ENCODE measurements at regions not wholly inside any gene's neighbourhood (a gene's known extent, or its start where the extent isn't known, plus 50 kb on each side); places are given as distances from the start of the nearest gene placed in this dataset.

DNA sequence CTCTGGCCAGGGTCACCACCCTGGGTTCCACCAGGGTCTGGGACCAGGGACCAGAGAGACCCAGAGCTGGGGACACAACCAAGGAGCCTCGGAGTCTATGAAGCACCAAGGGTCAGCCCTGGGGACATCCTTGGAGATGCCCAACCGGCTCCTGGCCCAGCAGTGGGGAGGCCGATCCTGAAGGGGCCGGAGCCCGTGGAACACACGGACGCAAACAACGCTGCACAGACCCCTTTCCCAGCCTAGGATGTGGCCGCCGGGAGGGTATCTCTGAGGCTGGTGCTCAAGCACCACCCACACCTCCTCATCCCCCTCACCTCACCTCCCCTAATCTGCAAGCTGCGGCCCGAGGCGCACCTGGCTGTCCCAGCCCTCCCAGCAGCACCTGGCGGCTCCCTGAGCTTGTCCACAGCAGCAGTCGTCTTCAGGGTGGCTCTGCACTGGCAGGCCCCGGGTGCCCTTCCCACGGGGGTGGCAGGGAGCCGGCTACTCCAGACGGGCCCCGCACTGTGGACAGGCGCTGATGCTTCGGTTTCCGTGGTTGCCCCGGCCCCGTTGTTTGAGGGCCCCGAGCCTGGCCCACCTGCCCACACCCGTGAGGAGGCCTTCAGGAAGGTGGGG, 146.8 kb upstream of the C14orf180 start:
- TF ChIP-seq, protein P1, sequence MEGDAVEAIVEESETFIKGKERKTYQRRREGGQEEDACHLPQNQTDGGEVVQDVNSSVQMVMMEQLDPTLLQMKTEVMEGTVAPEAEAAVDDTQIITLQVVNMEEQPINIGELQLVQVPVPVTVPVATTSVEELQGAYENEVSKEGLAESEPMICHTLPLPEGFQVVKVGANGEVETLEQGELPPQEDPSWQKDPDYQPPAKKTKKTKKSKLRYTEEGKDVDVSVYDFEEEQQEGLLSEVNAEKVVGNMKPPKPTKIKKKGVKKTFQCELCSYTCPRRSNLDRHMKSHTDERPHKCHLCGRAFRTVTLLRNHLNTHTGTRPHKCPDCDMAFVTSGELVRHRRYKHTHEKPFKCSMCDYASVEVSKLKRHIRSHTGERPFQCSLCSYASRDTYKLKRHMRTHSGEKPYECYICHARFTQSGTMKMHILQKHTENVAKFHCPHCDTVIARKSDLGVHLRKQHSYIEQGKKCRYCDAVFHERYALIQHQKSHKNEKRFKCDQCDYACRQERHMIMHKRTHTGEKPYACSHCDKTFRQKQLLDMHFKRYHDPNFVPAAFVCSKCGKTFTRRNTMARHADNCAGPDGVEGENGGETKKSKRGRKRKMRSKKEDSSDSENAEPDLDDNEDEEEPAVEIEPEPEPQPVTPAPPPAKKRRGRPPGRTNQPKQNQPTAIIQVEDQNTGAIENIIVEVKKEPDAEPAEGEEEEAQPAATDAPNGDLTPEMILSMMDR (conservative IDR thresholded peaks at IDR 0.05; ENCODE audit: control insufficient read depth, insufficient read depth, low read depth, low read length), result no peak
- H3K4me3 ChIP-seq (ENCODE audit: control insufficient read depth, low read depth, low read length), result no peak overlapping the region
- no peak for DNase-seq (ENCODE audit: low read depth)

DNA sequence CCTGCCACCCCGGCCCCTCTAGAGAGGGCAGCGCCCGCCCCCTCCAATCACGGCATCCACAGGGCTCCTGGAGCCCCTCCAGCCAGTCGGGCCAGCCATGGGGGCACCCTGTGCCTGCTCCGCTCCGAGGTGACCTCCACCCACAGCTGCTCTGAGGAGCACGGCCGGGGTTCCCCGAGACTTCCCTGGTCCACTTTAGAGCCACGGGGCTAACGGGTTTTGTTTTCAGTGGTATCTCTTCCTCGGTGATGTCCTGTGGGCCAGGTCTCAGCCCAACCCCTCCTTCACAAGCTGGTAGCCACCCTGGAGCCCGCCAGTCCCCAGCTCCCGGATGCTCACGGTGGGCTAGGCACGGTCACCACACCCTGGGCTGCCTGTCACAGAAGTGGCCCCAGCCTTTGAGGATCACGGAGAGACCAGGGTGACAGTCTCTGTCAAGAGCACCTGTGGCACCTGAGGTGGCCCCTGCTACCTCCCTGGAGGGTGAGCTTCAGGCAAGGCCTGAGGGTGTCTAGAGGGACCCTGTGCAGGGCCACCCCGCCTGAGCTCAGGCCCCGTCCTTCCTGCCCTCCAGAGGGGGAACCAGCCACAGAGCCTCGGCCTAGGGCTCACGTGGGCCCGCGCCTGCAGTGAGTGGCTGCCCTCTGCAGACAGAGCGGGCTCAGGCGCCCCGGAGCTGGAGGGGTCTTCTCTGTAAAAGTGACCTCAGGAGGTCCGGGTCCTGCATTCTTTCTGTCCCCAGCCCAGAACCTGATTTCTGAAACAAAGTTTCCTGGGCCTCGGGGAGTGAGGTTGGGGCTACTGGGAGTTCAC, 146.0 kb upstream of the C14orf180 start:
- H3K4me3 ChIP-seq (ENCODE audit: control insufficient read depth, low read depth, low read length), result no peak overlapping the region
- no peak for DNase-seq (ENCODE audit: low read depth)

DNA sequence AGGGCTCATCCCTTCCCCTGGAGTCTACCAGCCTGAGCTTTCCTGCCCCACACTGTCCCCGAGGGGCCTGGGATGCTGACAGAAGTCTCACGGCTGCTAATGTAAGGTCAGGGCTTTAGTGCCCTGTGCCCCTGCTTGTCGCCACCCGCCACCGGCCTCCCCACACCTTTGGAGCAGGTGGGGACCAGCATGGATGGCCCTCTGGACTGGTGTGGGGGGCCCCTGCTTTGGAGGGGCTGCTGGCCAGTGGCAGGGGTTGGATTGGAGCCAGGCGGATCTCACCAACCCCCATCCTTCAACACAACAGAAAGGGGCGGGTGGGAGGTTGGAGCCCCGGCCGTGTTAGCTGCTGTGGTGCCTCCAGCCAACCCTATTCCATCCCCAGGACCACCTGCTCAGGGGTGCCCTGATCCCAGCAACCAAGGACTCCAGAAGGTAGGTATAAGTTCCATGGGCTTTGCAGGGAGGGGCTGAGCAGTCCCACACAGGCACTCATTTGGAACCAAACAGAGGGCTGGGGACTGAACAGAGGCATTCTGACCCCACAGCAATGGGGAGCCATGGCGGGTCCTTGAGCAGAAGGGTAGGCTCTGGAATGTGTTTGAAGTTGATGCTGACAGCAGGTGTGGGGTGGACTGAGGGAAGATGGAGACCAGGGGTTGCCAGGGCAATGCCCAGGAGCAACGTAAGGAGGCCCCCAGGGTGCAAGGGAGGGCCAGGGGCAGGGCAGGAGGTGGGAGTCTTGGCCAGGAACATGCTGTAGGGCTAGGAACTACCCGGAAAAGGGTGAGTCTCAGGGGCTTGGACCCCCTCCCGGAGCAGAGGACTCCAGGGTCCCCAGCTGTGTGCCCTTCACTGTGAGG, 145.1 kb upstream of the C14orf180 start:
- TF ChIP-seq, protein P1 (conservative IDR thresholded peaks at IDR 0.05; ENCODE audit: control insufficient read depth, insufficient read depth, low read depth, low read length), result no peak
- no peak for DNase-seq (ENCODE audit: low read depth)
- H3K4me3 ChIP-seq (ENCODE audit: control insufficient read depth, low read depth, low read length), result no peak overlapping the region

More for the DNA sequence above, 146.0 kb upstream of the C14orf180 start:
- TF ChIP-seq, protein P1 (conservative IDR thresholded peaks at IDR 0.05; ENCODE audit: control insufficient read depth, insufficient read depth, low read depth, low read length), result no peak

DNA sequence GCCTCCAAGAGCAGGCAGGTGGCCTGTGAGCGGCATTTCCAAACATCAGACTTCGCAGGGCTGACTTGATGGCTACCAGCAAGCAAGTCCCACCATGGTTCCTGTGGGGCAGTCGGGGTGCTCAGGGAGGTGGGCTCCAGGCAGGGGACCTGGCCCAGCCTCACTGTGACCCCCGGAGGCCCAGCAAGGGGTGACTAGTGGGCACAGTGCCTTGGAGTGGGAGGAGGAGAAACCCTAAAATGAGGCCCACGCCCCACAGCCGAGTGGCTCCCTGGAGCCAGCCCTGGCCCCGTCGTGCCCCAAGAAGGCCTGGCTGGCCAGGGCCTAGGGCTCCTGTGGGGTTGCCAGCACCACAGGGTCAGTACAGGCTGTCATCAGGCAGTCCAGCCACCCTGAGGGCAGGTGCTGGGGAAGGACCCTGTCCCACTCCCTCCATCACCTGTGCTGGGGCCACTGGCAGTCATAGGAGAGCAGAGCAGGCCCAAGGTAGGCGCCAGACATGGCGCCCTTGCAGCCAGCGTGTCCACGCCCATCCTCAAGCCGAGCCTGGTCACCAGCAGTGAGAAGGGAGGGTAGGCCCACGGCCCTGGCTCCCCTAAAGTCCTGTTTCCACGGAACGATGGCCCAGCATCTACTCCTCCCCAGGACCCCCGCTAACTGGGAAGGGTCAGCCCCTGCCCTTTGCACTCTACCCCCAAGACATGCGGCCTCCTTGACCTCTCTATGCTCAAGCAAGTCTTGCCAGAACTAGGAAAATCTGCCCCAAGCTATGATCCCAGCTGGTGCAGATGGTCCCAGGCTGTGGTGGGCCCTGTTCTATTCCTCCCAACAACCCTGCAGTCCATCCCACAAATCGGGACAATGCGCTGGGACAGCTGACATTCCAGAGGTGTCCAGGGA, 144.2 kb upstream of the C14orf180 start:
- no peak for DNase-seq (ENCODE audit: low read depth)
- TF ChIP-seq, protein P1 (conservative IDR thresholded peaks at IDR 0.05; ENCODE audit: control insufficient read depth, insufficient read depth, low read depth, low read length), result no peak
- H3K4me3 ChIP-seq (ENCODE audit: control insufficient read depth, low read depth, low read length), result no peak overlapping the region

DNA sequence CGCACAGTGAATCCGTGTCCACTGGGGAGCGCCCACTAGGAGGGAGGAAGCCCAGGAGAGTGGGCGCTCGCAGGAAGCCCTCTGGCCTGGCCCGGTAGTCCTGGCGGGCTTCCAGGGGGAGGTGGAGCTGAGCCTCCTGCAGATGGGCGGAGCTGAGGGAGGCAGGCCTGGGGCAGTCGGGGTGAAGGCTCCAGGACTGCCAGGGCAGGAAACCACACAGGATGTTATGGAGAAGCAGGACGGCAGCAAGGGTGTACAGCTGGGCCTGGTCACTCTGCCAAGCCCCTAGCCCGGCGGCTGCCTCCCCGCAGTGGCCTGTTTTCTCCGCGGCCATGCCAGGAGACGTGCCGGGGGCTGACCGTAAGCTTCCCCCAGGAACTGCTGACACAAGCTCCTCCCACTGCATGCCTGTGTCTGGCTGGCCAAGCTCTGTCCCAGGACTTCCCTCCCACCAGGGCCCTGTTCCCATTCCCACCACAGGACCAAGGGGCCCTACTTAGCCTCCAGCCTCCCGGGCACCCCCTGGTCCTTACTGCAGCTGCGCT, 143.4 kb upstream of the C14orf180 start:
- no peak overlapping the region for H3K4me3 ChIP-seq (ENCODE audit: control insufficient read depth, low read depth, low read length)

More for the DNA sequence above, 143.4 kb upstream of the C14orf180 start:
- peak; percentile 25 for DNase-seq (ENCODE audit: low read depth)
- TF ChIP-seq, protein P1 (conservative IDR thresholded peaks at IDR 0.05; ENCODE audit: control insufficient read depth, insufficient read depth, low read depth, low read length), result no peak
